ENCODE measurements at regions not wholly inside any gene's neighbourhood (a gene's known extent, or its start where the extent isn't known, plus 50 kb on each side); places are given as distances from the start of the nearest gene placed in this dataset.

DNA sequence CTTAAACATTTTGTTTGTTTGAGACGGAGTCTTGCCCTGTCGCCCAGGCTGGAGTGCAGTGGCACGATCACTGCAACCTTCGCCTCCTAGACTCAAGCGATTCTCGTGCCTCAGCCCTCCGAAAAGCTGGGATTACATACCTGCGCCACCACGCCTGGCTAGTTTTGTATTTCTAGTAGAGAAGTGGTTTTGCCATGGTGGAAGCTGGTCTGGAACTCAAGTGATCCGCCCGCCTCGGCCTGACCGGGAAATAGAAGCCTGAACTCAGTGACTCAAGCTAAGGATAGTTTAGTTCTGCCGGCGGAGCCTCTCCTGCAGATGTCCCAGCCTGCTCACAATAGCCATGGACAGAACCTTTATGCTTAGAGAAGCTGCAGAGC, 53.0 kb upstream of the ZNF254 start:
- TF ChIP-seq PPARA (CRISPR knock-in tag; IDR thresholded peaks at IDR 0.05; ENCODE audit: borderline replicate concordance) = no peak
- no peak for TF ChIP-seq ZNF8 (CRISPR knock-in tag; IDR thresholded peaks at IDR 0.05)
- TF ChIP-seq ZFP30 (CRISPR knock-in tag; IDR thresholded peaks at IDR 0.05) = no peak
- TF ChIP-seq OSR1 (CRISPR knock-in tag; IDR thresholded peaks at IDR 0.05) = no peak
- no peak for TF ChIP-seq ZNF70 (CRISPR knock-in tag; IDR thresholded peaks at IDR 0.05)
- no peak for TF ChIP-seq PATZ1 (CRISPR knock-in tag; IDR thresholded peaks at IDR 0.05; ENCODE audit: borderline replicate concordance)
- no peak for TF ChIP-seq RARB (CRISPR knock-in tag; IDR thresholded peaks at IDR 0.05)
- TF ChIP-seq TCF4 (CRISPR knock-in tag; IDR thresholded peaks at IDR 0.05; ENCODE audit: borderline replicate concordance) = no peak
- no peak for TF ChIP-seq GLIS3 (CRISPR knock-in tag; IDR thresholded peaks at IDR 0.05)
- no peak for TF ChIP-seq ZFP3 (CRISPR knock-in tag; IDR thresholded peaks at IDR 0.05)
- no peak for TF ChIP-seq ZNF565 (CRISPR knock-in tag; conservative IDR thresholded peaks at IDR 0.05; ENCODE audit: low read depth)
- TF ChIP-seq ZC3H10 (CRISPR knock-in tag; IDR thresholded peaks at IDR 0.05) = no peak
- no peak for TF ChIP-seq BACH2 (CRISPR knock-in tag; IDR thresholded peaks at IDR 0.05; ENCODE audit: borderline replicate concordance)

Measured in SK-N-SH treated with all-trans-retinoic acid at 6 μM for 48 hours (cell line).